ENCODE measurements at regions not wholly inside any gene's neighbourhood (a gene's known extent, or its start where the extent isn't known, plus 50 kb on each side); places are given as distances from the start of the nearest gene placed in this dataset.
"Not testable (repeated sequence)": the region's sequence is repeated elsewhere in the genome, so short reads cannot be mapped to it uniquely, and the experiment has no call there.

GRCh38 chr3:80734483-80734882, 966.7 kb upstream of the ROBO1 start:
- intact Hi-C loops (cut with DNase I), result no loop called here
- Histone ChIP-seq H3K36me3 (replicated peaks in 1 of 2) (no peaks in the 10 kb centered on the region), H3K27ac (no peak overlapping the region), H3K4me3 (no peak overlapping the region), H3K4me1 (replicated peaks in 1 of 2) (no peaks in the 10 kb centered on the region), H3K9me3 (replicated peaks in 1 of 3) (no peaks in the 10 kb centered on the region), H3K27me3 (no peaks in the 10 kb centered on the region)
- 44 to 88% (median 84%) methylated on average over 1 of the region's 1 CpG for WGBS, 4 donors
- no peak for TF ChIP-seq CTCF (IDR thresholded peaks at IDR 0.05)
- DNase-seq, result no peak

DNA sequence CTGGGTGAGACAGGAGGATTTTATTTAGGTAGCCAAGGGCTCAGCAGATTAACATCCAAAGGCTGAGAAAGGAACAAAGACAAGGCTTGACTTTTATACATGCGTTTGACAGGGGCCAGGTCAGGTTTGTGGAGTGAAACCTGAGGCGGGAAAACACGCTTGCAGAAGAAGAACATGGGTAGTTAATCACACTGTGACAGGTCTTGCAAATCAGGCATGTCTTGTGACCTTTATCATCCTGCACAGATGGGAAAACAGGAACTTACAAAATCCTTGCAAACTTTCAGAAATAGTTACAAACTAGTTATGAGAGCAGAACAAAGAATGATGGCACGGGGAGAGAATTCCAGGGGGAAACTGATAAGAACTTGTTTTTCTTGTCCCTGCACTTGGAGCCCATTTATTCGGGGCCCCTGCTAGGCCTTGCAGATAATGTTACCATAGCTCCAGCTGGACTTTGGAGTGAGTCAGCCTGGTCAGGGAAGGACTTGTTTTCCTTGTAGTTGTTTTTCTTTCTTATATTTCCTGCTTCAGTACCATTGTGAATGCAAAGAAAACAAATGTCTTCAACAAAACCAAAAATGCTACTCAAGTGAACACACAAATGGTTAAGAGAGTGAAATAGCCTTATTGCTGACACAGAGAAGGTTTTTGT, 965.9 kb upstream of the ROBO1 start:
- Histone ChIP-seq H3K27me3 (no peaks in the 10 kb centered on the region), H3K36me3 (replicated peaks in 1 of 2) (no peaks in the 10 kb centered on the region), H3K9me3 (replicated peaks in 1 of 3) (no peaks in the 10 kb centered on the region), H3K27ac (no peak overlapping the region), H3K4me3 (no peak overlapping the region), H3K4me1 (replicated peaks in 1 of 2) (no peaks in the 10 kb centered on the region)
- 12 to 16% (median 15%) methylated on average over 5 of the region's 5 CpGs for WGBS, 4 donors
- TF ChIP-seq CTCF (IDR thresholded peaks at IDR 0.05), result no peak
- no peak for TF ChIP-seq POLR2A (IDR thresholded peaks at IDR 0.05)
- DNase-seq, result peak in 4 of 7 donors; percentile 17 to 42 (median 36)
- intact Hi-C loops (cut with DNase I), result no loop called here

DNA sequence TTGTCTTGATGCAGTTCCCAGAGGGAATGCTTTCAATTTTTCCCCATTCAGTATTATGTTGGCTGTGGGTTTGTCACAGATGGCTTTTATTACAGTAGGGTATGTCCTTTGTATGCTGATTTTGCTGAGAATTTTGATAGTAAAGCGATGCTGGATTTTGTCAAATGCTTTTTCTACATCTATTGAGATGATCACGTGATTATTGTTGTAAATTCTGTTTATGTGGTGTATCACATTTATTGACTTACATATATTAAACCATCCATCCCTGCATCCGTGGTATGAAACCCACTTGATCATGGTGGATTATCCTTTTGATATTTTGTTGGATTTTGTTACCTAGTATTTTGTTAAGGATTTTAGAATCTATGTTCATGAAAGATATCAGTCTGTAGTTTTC, 959.8 kb upstream of the ROBO1 start:
- H3K27ac ChIP-seq; DNase-seq; H3K9me3 ChIP-seq (replicated peaks in 1 of 3); H3K27me3 ChIP-seq; H3K4me1 ChIP-seq (replicated peaks in 1 of 2); H3K36me3 ChIP-seq (replicated peaks in 1 of 2); intact Hi-C loops (cut with DNase I); H3K4me3 ChIP-seq: not testable (repeated sequence)
- WGBS, 4 donors, result 72 to 92% (median 80%) methylated on average over 3 of the region's 3 CpGs

- DNase-seq; H3K4me1 ChIP-seq (replicated peaks in 1 of 2); H3K9me3 ChIP-seq (replicated peaks in 1 of 3); intact Hi-C loops (cut with DNase I); H3K27me3 ChIP-seq; H3K36me3 ChIP-seq (replicated peaks in 1 of 2); H3K27ac ChIP-seq; H3K4me3 ChIP-seq: not testable (repeated sequence)
- WGBS, 4 donors, result 53 to 100% (median 79%) methylated on average over 2 to 5 of the region's 5 CpGs
Measured at GRCh38 chr3:80709597-80710322, 942.0 kb upstream of the ROBO1 start.

DNA sequence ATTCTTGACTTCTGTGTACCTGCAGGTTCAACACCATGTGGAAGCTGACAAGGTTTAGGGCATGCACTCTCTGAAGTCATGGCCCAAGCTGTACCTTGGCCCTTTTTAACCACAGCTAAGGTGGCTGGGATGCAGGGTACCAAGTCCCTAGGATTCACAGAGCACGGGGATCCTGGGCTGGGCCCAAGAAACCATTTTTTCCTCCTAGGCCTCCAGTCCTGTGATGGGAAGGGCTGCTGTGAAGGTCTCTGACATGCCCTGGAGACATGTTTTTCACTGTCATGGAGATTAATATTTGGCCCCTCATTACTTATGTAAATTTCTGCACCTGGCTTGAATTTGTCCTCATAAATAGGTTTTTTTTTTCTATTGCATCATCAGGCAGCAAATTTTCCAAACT, 937.5 kb upstream of the ROBO1 start:
- no peak for DNase-seq
- no peaks in the 10 kb centered on the region for H3K4me1 ChIP-seq (replicated peaks in 1 of 2)
- no peaks in the 10 kb centered on the region for H3K9me3 ChIP-seq (replicated peaks in 1 of 3)
- intact Hi-C loops (cut with DNase I), result no loop called here
- no peak overlapping the region for H3K4me3 ChIP-seq
- TF ChIP-seq POLR2A (IDR thresholded peaks at IDR 0.05) (no peak), CTCF (IDR thresholded peaks at IDR 0.05) (no peak)
- H3K36me3 ChIP-seq (replicated peaks in 1 of 2), result no peaks in the 10 kb centered on the region
- H3K27me3 ChIP-seq, result no peaks in the 10 kb centered on the region
- no peak overlapping the region for H3K27ac ChIP-seq
- WGBS, 4 donors, result 91 to 100% (median 99%) methylated on average over 1 of the region's 1 CpG
